Vagina (tissue), 2 donors: ENCODE measurements at regions not wholly inside any gene's neighbourhood (a gene's known extent, or its start where the extent isn't known, plus 50 kb on each side); places are given as distances from the start of the nearest gene placed in this dataset.

Experiments used
- POLR2A ChIP-seq, 2 donors: fragments of 450-650 bp; IDR thresholded peaks; one replicate each; pipeline ENCODE4 v1.6.1; 2017; ENCODE audit warnings: antibody characterized with exemption in 2 of 2, mild to moderate bottlenecking in 2 of 2, moderate library complexity in 2 of 2
- POLR2AphosphoS5 ChIP-seq, 2 donors: sonication (generic); formaldehyde crosslinking; IDR thresholded peaks; one replicate each; pipeline ENCODE4 v1.9.0; 2017; ENCODE audit warnings: antibody characterized with exemption in 2 of 2, mild to moderate bottlenecking in 2 of 2, low read depth in 1 of 2; ENCODE audit not compliant: insufficient read depth in 1 of 2

DNA sequence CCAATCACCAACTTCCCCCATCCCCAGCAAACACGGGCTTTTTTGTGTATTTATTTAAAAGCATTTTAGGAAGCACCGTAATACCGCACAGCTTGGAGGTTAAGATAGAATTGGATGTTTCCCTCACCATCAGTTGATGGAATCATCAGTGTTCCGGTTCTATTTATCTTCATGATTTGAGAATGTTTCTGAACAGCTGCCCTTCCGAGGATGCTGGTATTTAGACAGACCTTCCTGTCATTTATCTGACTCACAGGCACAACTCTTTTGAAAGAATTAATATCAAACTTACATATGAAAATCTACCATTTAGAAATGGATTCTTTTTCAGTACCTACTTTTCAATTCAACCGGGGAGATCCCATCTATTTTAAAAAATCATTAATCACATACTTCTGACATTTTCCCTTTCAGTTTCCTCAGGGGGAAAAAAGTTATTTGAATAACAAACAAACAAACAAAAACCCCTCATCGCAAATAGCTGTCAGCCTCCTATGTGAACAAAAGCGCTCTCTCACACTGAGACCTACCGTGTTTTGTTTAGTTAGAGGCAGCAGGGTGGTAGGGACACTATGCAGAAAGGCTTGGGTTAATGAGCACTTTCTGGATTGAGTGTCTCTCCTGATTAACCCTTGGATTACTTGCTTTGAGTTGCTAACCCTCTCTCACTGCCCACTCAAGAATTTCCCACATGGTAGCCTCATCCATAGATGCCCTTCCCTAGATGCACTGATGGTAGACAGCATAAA is 189.3 kb downstream of the TM9SF2 start:
- TF ChIP-seq POLR2A (IDR thresholded peaks at IDR 0.05) (no peak), POLR2AphosphoS5 (IDR thresholded peaks at IDR 0.05; ENCODE audit: insufficient read depth in 1 of 2, low read depth in 1 of 2) (no peak)
